IMR-90 (cell line): ENCODE measurements at regions not wholly inside any gene's neighbourhood (a gene's known extent, or its start where the extent isn't known, plus 50 kb on each side); places are given as distances from the start of the nearest gene placed in this dataset.
A peak's percentile ranks its signal among the peaks of the same experiment; 100 is the strongest.

Experiments used
- ATAC-seq: fragments of 200-7000 bp; cut with Tn5 transposase; 2 replicates; pipeline ENCODE4 v1.9.1; 2020; ENCODE audit warnings: low read depth, mild to moderate bottlenecking, moderate library complexity
- BruUV-seq: library from RNA; stranded (reverse); fragments of 400-500 nt; replicated peaks from 2 replicates; lab custom pipeline; 2021; lab: Mats Ljungman, UMichigan
- CTCF ChIA-PET: fragments of 300-600 bp; formaldehyde crosslinking; extraction: SDS; loops from one replicate; lab custom pipeline; 2021; ENCODE audit warnings: antibody characterized with exemption; lab: Yijun Ruan, JAX
- POLR2A ChIA-PET: fragments of 300-600 bp; sonication (Branson Sonifier 250); formaldehyde crosslinking; loops from one replicate; lab custom pipeline; 2022; ENCODE audit warnings: antibody characterized with exemption; ENCODE audit not compliant: unreplicated experiment; lab: Charles Lee
- DNase-seq: peaks from one replicate; pipeline ENCODE4 v3.0.0; 2013
- H2AFZ ChIP-seq: replicated peaks from 2 replicates; pipeline ENCODE3; 2013; ENCODE audit warnings: low read length, mild to moderate bottlenecking; ENCODE audit not compliant: poor library complexity
- H2AK5ac ChIP-seq: 2 replicates; pipeline ENCODE4 v1.6.1; 2013; ENCODE audit warnings: low read depth, low read length, inconsistent platforms
- H2AK9ac ChIP-seq: replicated peaks from 2 replicates; pipeline ENCODE3; 2013; ENCODE audit warnings: mild to moderate bottlenecking, low read depth, low read length, moderate library complexity; ENCODE audit not compliant: poor library complexity
- H2BK120ac ChIP-seq: 2 replicates; pipeline ENCODE4 v1.6.1; 2013; ENCODE audit warnings: low read depth, low read length, inconsistent platforms
- H2BK15ac ChIP-seq: 3 replicates; pipeline ENCODE4 v1.6.1; 2013; ENCODE audit warnings: low read depth, low read length, inconsistent platforms
- H2BK20ac ChIP-seq: 2 replicates; pipeline ENCODE4 v1.6.1; 2013; ENCODE audit warnings: low read depth, mild to moderate bottlenecking, inconsistent platforms, low read length, moderate library complexity
- H2BK5ac ChIP-seq: 2 replicates; pipeline ENCODE4 v1.6.1; 2013; ENCODE audit warnings: mild to moderate bottlenecking, low read depth, low read length, inconsistent platforms; ENCODE audit not compliant: poor library complexity, severe bottlenecking
- H3K14ac ChIP-seq: replicated peaks from 2 replicates; pipeline ENCODE4 v1.6.1; 2013; ENCODE audit warnings: low read depth, low read length, inconsistent platforms
- H3K18ac ChIP-seq: 2 replicates; pipeline ENCODE4 v1.6.1; 2013; ENCODE audit warnings: low read depth, low read length, control low read depth
- H3K23ac ChIP-seq: 2 replicates; pipeline ENCODE4 v1.6.1; 2013; ENCODE audit warnings: low read depth, low read length, inconsistent platforms
- H3K27ac ChIP-seq: 2 replicates; pipeline ENCODE4 v1.5.1; 2013; ENCODE audit warnings: mild to moderate bottlenecking, control low read depth, low read length; ENCODE audit not compliant: insufficient read depth
- H3K27me3 ChIP-seq: 2 replicates; pipeline ENCODE4 v1.6.1; 2013; ENCODE audit warnings: low read length; ENCODE audit not compliant: control insufficient read depth, insufficient read depth
- H3K36me3 ChIP-seq: 2 replicates; pipeline ENCODE4 v1.6.1; 2013; ENCODE audit warnings: low read length, mixed read lengths; ENCODE audit not compliant: control insufficient read depth, insufficient read depth
- H3K4ac ChIP-seq: 2 replicates; pipeline ENCODE4 v1.6.1; 2013; ENCODE audit warnings: low read depth, low read length, inconsistent platforms
- H3K4me1 ChIP-seq: 2 replicates; pipeline ENCODE4 v1.6.1; 2013; ENCODE audit warnings: low read length, mixed read lengths; ENCODE audit not compliant: control insufficient read depth, insufficient read depth
- H3K4me2 ChIP-seq: 2 replicates; pipeline ENCODE4 v1.6.1; 2013; ENCODE audit warnings: low read depth, mild to moderate bottlenecking, control low read depth, low read length, moderate library complexity
- H3K4me3 ChIP-seq: 2 replicates; pipeline ENCODE4 v1.5.1; 2013; ENCODE audit warnings: low read depth, mild to moderate bottlenecking, control low read depth, low read length, moderate library complexity; ENCODE audit not compliant: insufficient read depth
- H3K56ac ChIP-seq: 2 replicates; pipeline ENCODE4 v1.6.1; 2013; ENCODE audit warnings: low read length, inconsistent platforms; ENCODE audit not compliant: insufficient read depth; ENCODE audit errors: extremely low read depth
- H3K79me1 ChIP-seq, 2 experiments: 2 replicates each; pipeline ENCODE4 v1.6.1; 2013; ENCODE audit warnings: low read length in 2 of 2, inconsistent platforms in 1 of 2, low read depth in 1 of 2
- H3K9ac ChIP-seq: 2 replicates; pipeline ENCODE4 v1.6.1; 2013; ENCODE audit warnings: low read depth, low read length, control low read depth
- H3K9me1 ChIP-seq: 2 replicates; pipeline ENCODE4 v1.6.1; 2013; ENCODE audit warnings: low read length, inconsistent platforms; ENCODE audit not compliant: insufficient read depth
- H3K9me3 ChIP-seq: 2 replicates; pipeline ENCODE4 v1.6.1; 2013; ENCODE audit warnings: low read length; ENCODE audit not compliant: control insufficient read depth, insufficient read depth
- H4K20me1 ChIP-seq: 2 replicates; pipeline ENCODE4 v1.6.1; 2013; ENCODE audit warnings: low read length, inconsistent platforms; ENCODE audit not compliant: insufficient read depth
- H4K5ac ChIP-seq: 2 replicates; pipeline ENCODE4 v1.6.1; 2013; ENCODE audit warnings: mild to moderate bottlenecking, low read depth, low read length, control low read depth
- H4K8ac ChIP-seq, 2 experiments: 2 replicates each; pipeline ENCODE4 v1.6.1; 2013; ENCODE audit warnings: low read depth in 2 of 2, low read length in 2 of 2, control low read depth in 1 of 2, inconsistent platforms in 1 of 2
- H4K91ac ChIP-seq: 2 replicates; pipeline ENCODE4 v1.6.1; 2013; ENCODE audit warnings: low read depth, low read length, inconsistent platforms; ENCODE audit not compliant: insufficient read depth
- BHLHE40 ChIP-seq: fragments of 150-350 bp; IDR thresholded peaks from 2 replicates; pipeline ENCODE4 v1.6.1; 2016; ENCODE audit warnings: mild to moderate bottlenecking, low read depth, low read length
- CEBPB ChIP-seq: IDR thresholded peaks from 2 replicates; pipeline ENCODE4 v1.6.1; 2012; ENCODE audit warnings: low read depth, low read length, improper control_type of control experiment
- CHD1 ChIP-seq: IDR thresholded peaks from 2 replicates; pipeline ENCODE4 v1.6.1; 2012; ENCODE audit warnings: low read depth, low read length, improper control_type of control experiment
- ELK1 ChIP-seq: fragments of 150-350 bp; IDR thresholded peaks from 2 replicates; pipeline ENCODE4 v1.6.1; 2016; ENCODE audit warnings: low read depth, mild to moderate bottlenecking, low read length, moderate library complexity, borderline replicate concordance
- FOS ChIP-seq: fragments of 150-350 bp; IDR thresholded peaks from 2 replicates; pipeline ENCODE4 v1.6.1; 2016; ENCODE audit warnings: low read depth, low read length
- MAFK ChIP-seq: IDR thresholded peaks from 2 replicates; pipeline ENCODE4 v1.6.1; 2012; ENCODE audit warnings: low read depth, low read length, improper control_type of control experiment
- MAZ ChIP-seq: IDR thresholded peaks from 2 replicates; pipeline ENCODE4 v1.6.1; 2012; ENCODE audit warnings: low read depth, mild to moderate bottlenecking, low read length, improper control_type of control experiment, moderate library complexity, borderline replicate concordance
- MXI1 ChIP-seq: IDR thresholded peaks from 2 replicates; pipeline ENCODE4 v1.6.1; 2012; ENCODE audit warnings: low read depth, mild to moderate bottlenecking, low read length, moderate library complexity, borderline replicate concordance
- NFE2L2 ChIP-seq: fragments of 150-350 bp; IDR thresholded peaks from 2 replicates; pipeline ENCODE4 v1.6.1; 2016; ENCODE audit warnings: low read depth, mild to moderate bottlenecking, low read length
- RAD21 ChIP-seq: IDR thresholded peaks from 2 replicates; pipeline ENCODE4 v1.6.1; 2012; ENCODE audit warnings: low read length, improper control_type of control experiment
- RFX5 ChIP-seq: IDR thresholded peaks from 2 replicates; pipeline ENCODE4 v1.8.0; 2012; ENCODE audit warnings: low read depth, mild to moderate bottlenecking, low read length, moderate library complexity
- SMC3 ChIP-seq: fragments of 150-350 bp; IDR thresholded peaks from 2 replicates; pipeline ENCODE4 v1.6.1; 2016; ENCODE audit warnings: low read depth, mild to moderate bottlenecking, antibody characterized with exemption, low read length, moderate library complexity
- USF2 ChIP-seq: fragments of 150-350 bp; IDR thresholded peaks from 2 replicates; pipeline ENCODE4 v1.6.1; 2017; ENCODE audit warnings: mild to moderate bottlenecking, antibody characterized with exemption, low read length, low read depth
- dilution Hi-C: fragments of 300-500 bp; cut with HindIII; formaldehyde crosslinking; loops from one replicate; pipeline ENCODE4 v1.14.3; 2018; ENCODE audit warnings: low sequenced_read_pairs; ENCODE audit not compliant: unreplicated experiment
- in situ Hi-C: fragments of 300-500 bp; cut with MboI; formaldehyde crosslinking; loops from 3 replicates; pipeline ENCODE4 v1.14.3; 2019; ENCODE audit warnings: low sequenced_read_pairs, inconsistent platforms, mixed read lengths
- intact Hi-C: fragments of 100-400 bp; cut with micrococcal nuclease; formaldehyde crosslinking; loops from 2 replicates; pipeline ENCODE4 v1.10.0; 2022

GRCh38 chr7:106415433-106415832 is 130.7 kb upstream of the NAMPT start:
- Histone ChIP-seq H3K9ac (no peak overlapping the region), H3K56ac (no peak overlapping the region), H2AK9ac (no peak overlapping the region), H3K4me2 (no peak overlapping the region), H2BK120ac (no peak overlapping the region), H2AK5ac (no peak overlapping the region), H3K4me1 (peaks cover 2% of the 10 kb centered on the region; the same call in 1 of the 2 replicates), H4K5ac (no peak overlapping the region), H3K23ac (no peak overlapping the region), H2AFZ (no peak overlapping the region), H4K91ac (no peak overlapping the region), H3K27me3 (peaks cover 3% of the 10 kb centered on the region), H3K14ac (no peak overlapping the region), H2BK20ac (no peak overlapping the region; the same call in 1 of the 2 replicates), H3K9me3 (no peaks in the 10 kb centered on the region; the same call in none of the 2 replicates), H3K4me3 (no peak overlapping the region), H2BK15ac (no peak overlapping the region), H3K27ac (no peak overlapping the region), H3K4ac (no peak overlapping the region), H3K18ac (no peak overlapping the region), H3K9me1 (no peaks in the 10 kb centered on the region), H2BK5ac (no peak overlapping the region), H4K20me1 (no peaks in the 10 kb centered on the region), H4K8ac (no peak overlapping the region), H3K36me3 (no peaks in the 10 kb centered on the region), H3K79me1 (no peaks in the 10 kb centered on the region)
- ATAC-seq, result no peak
- no peak for TF ChIP-seq BHLHE40
- no peak for TF ChIP-seq CHD1
- TF ChIP-seq SMC3, result no peak
- TF ChIP-seq RAD21, result no peak
- TF ChIP-seq NFE2L2, result no peak
- no peak for TF ChIP-seq CEBPB
- no peak for TF ChIP-seq USF2
- TF ChIP-seq RFX5, result no peak
- TF ChIP-seq ELK1, result no peak
- no peak for TF ChIP-seq FOS
- TF ChIP-seq MAFK, result no peak
- no peak for TF ChIP-seq MXI1
- no peak for TF ChIP-seq MAZ
- intact Hi-C loops (no loop called here), in situ Hi-C loops (no loop called here), dilution Hi-C loops (no loop called here)
- peak; percentile 9 for DNase-seq
- ChIA-PET POLR2A (no interaction called here), CTCF (interaction anchor here (0.6 kb wide), 1 partner anchor 494 kb away, joined by 4 read pairs; no protein-coding TSS in a partner anchor)
- BruUV-seq, result no TSS peak
